ENCODE measurements at regions not wholly inside any gene's neighbourhood (a gene's known extent, or its start where the extent isn't known, plus 50 kb on each side); places are given as distances from the start of the nearest gene placed in this dataset.
"Not testable (repeated sequence)": the region's sequence is repeated elsewhere in the genome, so short reads cannot be mapped to it uniquely, and the experiment has no call there.

GRCh38 chr20:59466107-59466815, 138.1 kb upstream of the PHACTR3 start:
- no peak for DNase-seq

DNA sequence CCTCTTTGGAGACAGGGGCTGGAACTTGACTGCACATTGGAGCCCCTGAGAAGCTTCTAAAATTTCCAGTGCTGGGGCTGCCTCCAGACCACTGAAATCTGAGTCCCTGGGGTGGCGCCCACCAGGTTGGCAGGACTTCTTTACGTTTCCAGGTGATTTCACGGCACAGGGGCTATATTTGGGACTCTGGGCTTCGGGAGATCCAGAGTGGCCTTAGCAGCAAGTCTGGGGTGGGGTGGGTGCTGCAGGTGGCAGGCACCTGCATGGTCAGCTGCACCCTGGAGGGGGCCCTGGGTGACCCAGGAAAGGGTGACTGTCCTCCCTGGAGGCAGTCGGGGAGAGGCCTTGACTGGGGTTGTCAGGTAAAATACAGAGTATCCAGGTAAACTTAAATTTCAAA, 135.5 kb upstream of the PHACTR3 start:
- no peak for DNase-seq

GRCh38 chr20:59469267-59470252, 134.8 kb upstream of the PHACTR3 start:
- no peak for DNase-seq

DNA sequence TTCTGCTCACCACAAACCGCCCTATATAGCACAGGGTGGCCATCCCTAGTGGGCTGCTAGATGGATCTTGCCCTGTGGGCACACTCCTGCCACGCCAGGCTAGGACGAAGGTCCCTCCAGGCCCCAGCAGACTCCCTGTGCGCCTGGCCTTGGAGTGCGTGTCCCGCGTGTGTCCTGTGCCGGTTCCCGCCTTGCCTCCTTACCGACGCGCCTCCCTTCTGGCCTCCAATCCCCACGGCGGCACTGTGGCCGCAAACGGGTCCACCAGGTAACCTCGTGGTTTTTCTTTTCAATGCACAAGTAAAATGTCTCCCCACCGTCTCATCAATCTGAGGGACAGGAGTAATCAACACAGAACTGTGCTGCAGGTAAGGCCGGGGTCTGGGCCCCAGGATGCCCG, 133.8 kb upstream of the PHACTR3 start:
- DNase-seq: no peak

- no peak for DNase-seq
Observed at GRCh38 chr20:59471653-59472421, 132.5 kb upstream of the PHACTR3 start.

DNA sequence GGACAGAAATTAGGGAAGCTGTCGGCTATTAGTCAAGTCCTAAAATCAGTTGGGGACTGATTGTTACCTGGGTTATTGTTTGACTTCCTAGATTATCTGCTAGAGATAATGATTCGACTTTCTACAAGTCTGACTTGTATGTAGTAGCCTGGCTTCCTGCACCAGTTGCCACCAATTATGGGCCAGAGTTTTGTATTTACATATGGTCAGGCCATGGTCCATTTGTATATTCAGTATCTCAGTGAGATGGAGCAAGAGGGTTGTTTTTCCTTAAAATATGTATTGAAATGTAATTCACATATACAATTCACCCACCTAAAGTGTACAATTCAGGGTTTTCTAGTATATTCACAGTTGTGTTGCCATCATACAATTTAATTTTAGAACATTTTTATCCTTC, 130.6 kb upstream of the PHACTR3 start:
- no peak for DNase-seq

- no peak for DNase-seq
Observed at GRCh38 chr20:59481067-59481466, 123.3 kb upstream of the PHACTR3 start.

GRCh38 chr20:59481477-59482018, 122.8 kb upstream of the PHACTR3 start:
- no peak for DNase-seq

GRCh38 chr20:59482351-59483187, 121.8 kb upstream of the PHACTR3 start:
- no peak for DNase-seq

- DNase-seq: no peak
Observed at GRCh38 chr20:59483481-59483880, 120.9 kb upstream of the PHACTR3 start.

GRCh38 chr20:59484228-59484627, 120.1 kb upstream of the PHACTR3 start:
- no peak for DNase-seq

DNA sequence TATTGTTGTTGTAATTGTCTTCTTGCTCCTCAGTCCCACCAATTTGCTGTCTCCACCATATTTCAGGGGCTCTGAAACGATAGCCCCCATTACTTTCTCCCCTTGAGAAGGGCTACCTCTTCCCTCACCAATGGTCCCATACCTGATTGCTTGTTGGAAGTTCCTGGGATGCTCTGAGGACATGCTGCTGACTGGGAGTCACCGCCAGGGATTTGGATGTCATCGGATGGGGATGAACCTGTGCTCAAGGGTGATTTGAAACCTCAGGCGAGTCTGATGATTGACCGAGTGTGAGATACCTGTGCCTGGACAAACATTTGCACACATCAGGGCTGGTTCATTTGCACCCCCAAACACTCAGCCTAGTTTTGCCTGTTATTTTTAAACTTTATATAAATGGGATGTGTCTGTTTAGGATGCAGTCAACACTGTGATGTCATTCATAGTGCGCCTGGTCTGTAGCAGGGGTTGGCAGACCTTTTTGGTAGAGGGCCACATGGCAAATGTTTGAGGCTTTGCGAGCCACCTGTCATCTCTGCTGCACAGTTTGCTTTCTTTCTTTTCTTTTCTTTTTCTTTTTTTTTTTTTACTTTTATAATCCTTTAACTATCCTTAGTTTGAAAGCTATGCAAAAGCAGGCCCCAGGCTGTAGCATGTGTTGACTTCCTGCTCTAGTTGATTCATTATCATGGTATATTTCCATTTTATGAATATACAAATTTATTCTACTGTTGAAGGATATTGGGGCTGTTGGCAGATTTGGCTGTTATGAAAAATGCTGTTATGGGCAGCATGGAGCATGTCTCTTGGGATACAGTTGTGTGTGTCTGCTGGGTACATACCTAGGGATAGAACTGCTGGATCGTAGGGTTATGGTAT, 118.5 kb upstream of the PHACTR3 start:
- no peak for DNase-seq

- not testable (repeated sequence) for DNase-seq
Observed at GRCh38 chr20:59488459-59488858, 115.9 kb upstream of the PHACTR3 start.

GRCh38 chr20:59490196-59491004, 113.9 kb upstream of the PHACTR3 start:
- DNase-seq: not testable (repeated sequence)

DNA sequence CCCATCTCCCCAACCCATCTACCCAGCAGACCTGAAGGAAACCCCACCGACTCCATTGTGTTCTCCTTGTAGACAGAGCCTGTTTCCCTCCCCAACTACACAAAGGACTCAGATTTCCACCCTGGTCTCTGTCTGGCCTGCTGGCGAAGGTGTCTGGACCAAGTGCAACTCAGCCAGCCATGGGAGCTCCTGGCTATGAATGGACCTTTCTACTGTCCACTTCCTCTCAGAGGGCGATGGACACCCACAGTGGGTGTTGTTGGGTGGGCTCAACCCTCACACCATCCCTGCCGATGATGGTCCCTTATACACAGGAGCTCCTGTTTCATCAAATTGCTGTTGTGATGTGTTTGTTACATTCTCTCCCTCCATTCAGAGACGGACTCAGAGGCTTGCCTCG, 112.5 kb upstream of the PHACTR3 start:
- no peak for DNase-seq

GRCh38 chr20:59493926-59494325, 110.4 kb upstream of the PHACTR3 start:
- DNase-seq: no peak

DNA sequence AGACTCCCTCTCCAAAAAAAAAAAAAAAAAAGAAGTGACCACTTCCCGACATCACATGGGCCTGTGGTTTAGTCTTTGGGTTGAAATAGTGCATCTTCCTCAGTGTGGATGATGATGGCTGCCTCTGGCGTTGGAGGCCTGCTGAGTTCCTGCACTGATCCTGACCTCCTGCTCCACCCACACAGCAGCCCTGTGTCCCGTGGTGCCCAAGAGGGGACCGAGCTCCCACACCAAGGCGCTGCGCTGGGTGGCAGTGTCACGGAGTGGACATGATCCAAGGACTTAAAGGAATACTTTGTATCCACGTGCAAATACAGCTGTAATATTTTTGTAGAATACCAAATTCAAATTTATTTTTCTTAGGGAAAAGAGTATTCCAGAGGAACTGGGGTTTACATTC, 109.2 kb upstream of the PHACTR3 start:
- no peak for DNase-seq

GRCh38 chr20:59495894-59496510, 108.3 kb upstream of the PHACTR3 start:
- DNase-seq: peak; percentile 56

- DNase-seq: no peak
Observed at GRCh38 chr20:59498291-59498690, 106.0 kb upstream of the PHACTR3 start.

DNA sequence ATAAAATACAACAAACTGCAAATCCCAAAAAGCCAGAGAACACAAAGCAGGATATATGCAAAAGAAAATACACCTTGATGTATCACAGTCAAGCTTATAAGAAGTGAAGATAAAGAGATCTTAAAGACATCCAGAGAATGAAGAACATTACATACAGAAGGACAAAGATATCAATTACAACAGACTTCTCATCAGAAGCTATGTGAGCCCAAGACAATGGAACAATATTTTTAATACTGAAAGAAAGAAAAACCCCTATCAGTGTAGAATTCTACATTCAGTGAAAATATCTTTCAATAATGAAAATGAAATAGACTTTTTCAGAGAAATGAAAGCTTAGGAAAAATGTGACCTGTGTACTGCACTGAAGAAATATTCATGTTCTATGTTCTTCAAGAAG, 104.5 kb upstream of the PHACTR3 start:
- no peak for DNase-seq

Data from NCI-H146 (cell line).